ENCODE measurements at regions not wholly inside any gene's neighbourhood (a gene's known extent, or its start where the extent isn't known, plus 50 kb on each side); places are given as distances from the start of the nearest gene placed in this dataset.

DNA sequence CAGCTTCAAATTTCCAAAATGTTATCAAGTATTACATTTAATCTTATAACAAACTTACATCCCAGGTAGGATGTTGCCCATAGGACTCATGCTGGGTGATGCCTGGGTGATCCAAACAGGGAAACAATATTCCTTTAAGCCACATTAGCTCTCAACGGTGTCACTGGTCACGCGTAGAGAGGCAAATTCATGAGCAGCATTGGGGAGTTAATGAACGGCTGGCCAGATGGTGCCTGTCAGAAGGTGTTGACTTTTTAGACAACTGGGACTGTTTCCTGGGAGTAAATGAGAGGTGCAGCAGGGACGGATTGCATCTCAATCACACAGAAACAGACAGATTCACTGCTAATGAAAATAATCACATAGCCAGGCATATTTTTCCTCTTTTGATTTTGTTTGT lies 83.3 kb upstream of the ID4 start:
- Histone ChIP-seq H3K4me3 (no peak overlapping the region), H3K36me3 (no peaks in the 10 kb centered on the region), H3K27me3 (no peaks in the 10 kb centered on the region), H3K4me1 (peaks cover 0 to 5% (median 0%) of the 10 kb centered on the region in 4 donors), H3K9me3 (no peaks in the 10 kb centered on the region), H3K27ac (replicated peaks in 1 of 4) (no peak overlapping the region)
- WGBS, result 63% methylated on average over 5 of the region's 5 CpGs
- DNase-seq (ENCODE audit: extremely low spot score), result no peak
- intact Hi-C loops (cut with DNase I), result no loop called here
- TF ChIP-seq POLR2A (IDR thresholded peaks at IDR 0.05; ENCODE audit: low read depth) (no peak), EP300 (IDR thresholded peaks at IDR 0.05) (no peak), POLR2AphosphoS5 (IDR thresholded peaks at IDR 0.05) (no peak)
- TF ChIP-seq, protein P1, sequence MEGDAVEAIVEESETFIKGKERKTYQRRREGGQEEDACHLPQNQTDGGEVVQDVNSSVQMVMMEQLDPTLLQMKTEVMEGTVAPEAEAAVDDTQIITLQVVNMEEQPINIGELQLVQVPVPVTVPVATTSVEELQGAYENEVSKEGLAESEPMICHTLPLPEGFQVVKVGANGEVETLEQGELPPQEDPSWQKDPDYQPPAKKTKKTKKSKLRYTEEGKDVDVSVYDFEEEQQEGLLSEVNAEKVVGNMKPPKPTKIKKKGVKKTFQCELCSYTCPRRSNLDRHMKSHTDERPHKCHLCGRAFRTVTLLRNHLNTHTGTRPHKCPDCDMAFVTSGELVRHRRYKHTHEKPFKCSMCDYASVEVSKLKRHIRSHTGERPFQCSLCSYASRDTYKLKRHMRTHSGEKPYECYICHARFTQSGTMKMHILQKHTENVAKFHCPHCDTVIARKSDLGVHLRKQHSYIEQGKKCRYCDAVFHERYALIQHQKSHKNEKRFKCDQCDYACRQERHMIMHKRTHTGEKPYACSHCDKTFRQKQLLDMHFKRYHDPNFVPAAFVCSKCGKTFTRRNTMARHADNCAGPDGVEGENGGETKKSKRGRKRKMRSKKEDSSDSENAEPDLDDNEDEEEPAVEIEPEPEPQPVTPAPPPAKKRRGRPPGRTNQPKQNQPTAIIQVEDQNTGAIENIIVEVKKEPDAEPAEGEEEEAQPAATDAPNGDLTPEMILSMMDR (IDR thresholded peaks at IDR 0.05), result no peak

DNA sequence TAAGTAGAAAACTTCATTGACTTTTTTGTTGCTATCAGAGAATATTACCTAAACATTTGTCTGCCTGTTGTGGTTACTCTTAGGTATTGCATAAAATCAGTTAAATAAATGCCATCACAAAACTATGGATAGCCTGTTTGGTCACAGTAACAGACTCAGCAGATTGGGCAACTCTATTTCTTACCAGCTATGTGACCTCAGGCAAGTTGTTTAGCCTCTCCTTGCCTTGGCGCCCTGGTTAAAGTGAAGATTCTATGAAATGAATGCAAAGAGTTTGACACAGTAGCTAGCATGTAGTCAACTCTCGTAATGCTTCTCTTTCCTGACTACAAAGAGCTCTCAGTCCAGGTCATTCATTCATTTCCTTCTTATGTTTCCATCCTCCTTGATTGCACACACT lies 82.5 kb upstream of the ID4 start:
- no peaks in the 10 kb centered on the region for H3K27me3 ChIP-seq
- WGBS, result 89% methylated on average over 2 of the region's 2 CpGs
- H3K9me3 ChIP-seq, result no peaks in the 10 kb centered on the region
- TF ChIP-seq EP300 (IDR thresholded peaks at IDR 0.05), result no peak
- TF ChIP-seq, protein P1 (IDR thresholded peaks at IDR 0.05), result no peak
- TF ChIP-seq POLR2AphosphoS5 (IDR thresholded peaks at IDR 0.05), result no peak
- no peak for TF ChIP-seq POLR2A (IDR thresholded peaks at IDR 0.05; ENCODE audit: low read depth)
- intact Hi-C loops (cut with DNase I), result no loop called here
- peaks cover 0 to 7% (median 3%) of the 10 kb centered on the region in 4 donors for H3K4me1 ChIP-seq
- no peak overlapping the region for H3K27ac ChIP-seq (replicated peaks in 1 of 4)
- DNase-seq (ENCODE audit: extremely low spot score), result no peak
- H3K4me3 ChIP-seq, result no peak overlapping the region
- H3K36me3 ChIP-seq, result no peaks in the 10 kb centered on the region

DNA sequence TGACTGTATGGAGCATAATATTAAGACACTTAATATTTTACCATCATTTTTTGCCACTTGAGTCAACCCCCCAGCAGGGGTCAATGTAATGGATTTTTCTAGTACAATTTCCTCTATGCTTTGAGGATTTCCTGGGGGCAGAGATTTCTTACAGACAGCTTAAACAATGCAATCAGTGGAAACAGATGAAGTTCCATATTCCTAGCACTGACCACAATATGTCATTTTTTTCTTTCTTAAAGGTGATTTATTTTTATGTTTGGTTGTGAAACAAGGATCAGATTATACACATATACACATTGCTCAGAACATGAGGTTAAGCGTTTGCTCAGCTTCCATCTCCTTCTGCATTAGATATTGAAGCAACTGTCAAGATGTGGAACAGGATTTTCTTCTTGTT lies 82.0 kb upstream of the ID4 start:
- WGBS, result 84% methylated on average over 1 of the region's 1 CpG
- intact Hi-C loops (cut with DNase I), result no loop called here
- DNase-seq (ENCODE audit: extremely low spot score), result no peak
- peaks cover 0 to 7% (median 3%) of the 10 kb centered on the region in 4 donors for H3K4me1 ChIP-seq
- no peaks in the 10 kb centered on the region for H3K36me3 ChIP-seq
- H3K27me3 ChIP-seq, result no peaks in the 10 kb centered on the region
- TF ChIP-seq POLR2A (IDR thresholded peaks at IDR 0.05; ENCODE audit: low read depth), result no peak
- no peak overlapping the region for H3K27ac ChIP-seq (replicated peaks in 1 of 4)
- no peak overlapping the region for H3K4me3 ChIP-seq
- H3K9me3 ChIP-seq, result no peaks in the 10 kb centered on the region

GRCh38 chr6:19757036-19757435 lies 80.1 kb upstream of the ID4 start:
- H3K4me1 ChIP-seq, result peaks cover 0 to 7% (median 3%) of the 10 kb centered on the region in 4 donors
- no peak overlapping the region for H3K27ac ChIP-seq (replicated peaks in 1 of 4)
- H3K27me3 ChIP-seq, result no peaks in the 10 kb centered on the region
- H3K36me3 ChIP-seq, result no peaks in the 10 kb centered on the region
- H3K4me3 ChIP-seq, result no peak overlapping the region
- no peaks in the 10 kb centered on the region for H3K9me3 ChIP-seq
- intact Hi-C loops (cut with DNase I), result no loop called here
- TF ChIP-seq POLR2AphosphoS5 (IDR thresholded peaks at IDR 0.05), result no peak
- TF ChIP-seq, protein P1 (IDR thresholded peaks at IDR 0.05), result no peak
- DNase-seq (ENCODE audit: extremely low spot score), result no peak
- 67% methylated on average over 2 of the region's 2 CpGs for WGBS

- WGBS, result 77% methylated on average over 3 of the region's 3 CpGs
- H3K4me3 ChIP-seq, result no peak overlapping the region
- peaks cover 0 to 7% (median 0%) of the 10 kb centered on the region in 4 donors for H3K4me1 ChIP-seq
- no peaks in the 10 kb centered on the region for H3K27me3 ChIP-seq
- no peaks in the 10 kb centered on the region for H3K36me3 ChIP-seq
- no peak for TF ChIP-seq POLR2A (IDR thresholded peaks at IDR 0.05; ENCODE audit: low read depth)
- TF ChIP-seq, protein P1 (IDR thresholded peaks at IDR 0.05), result no peak
- TF ChIP-seq EP300 (IDR thresholded peaks at IDR 0.05), result no peak
- no peak for TF ChIP-seq POLR2AphosphoS5 (IDR thresholded peaks at IDR 0.05)
- no peak for DNase-seq (ENCODE audit: extremely low spot score)
- H3K9me3 ChIP-seq, result no peaks in the 10 kb centered on the region
- no peak overlapping the region for H3K27ac ChIP-seq (replicated peaks in 1 of 4)
- intact Hi-C loops (cut with DNase I), result no loop called here
Observed at GRCh38 chr6:19759117-19759880, 77.9 kb upstream of the ID4 start.

All from esophagus muscularis mucosa (tissue), 4 donors.